DND-41 (cell line): ENCODE measurements at regions not wholly inside any gene's neighbourhood (a gene's known extent, or its start where the extent isn't known, plus 50 kb on each side); places are given as distances from the start of the nearest gene placed in this dataset.

Experiments used
- ATAC-seq: fragments of 200-7000 bp; cut with Tn5 transposase; 3 replicates; pipeline ENCODE4 v1.9.1; 2021; ENCODE audit warnings: low read depth; ENCODE audit not compliant: insufficient read depth
- DNase-seq: peaks from one replicate; pipeline ENCODE4 v3.0.0-alpha.2; 2020
- H2AFZ ChIP-seq: 2 replicates; pipeline ENCODE4 v1.6.0; 2012; ENCODE audit warnings: low read depth, low read length
- H3K27ac ChIP-seq: 2 replicates; pipeline ENCODE4 v1.5.1; 2012; ENCODE audit warnings: low read length, inconsistent platforms
- H3K27me3 ChIP-seq: fragments of 200-600 bp; sonication (generic); 2 replicates; pipeline ENCODE4 v1.6.0; 2012; ENCODE audit warnings: low read length, mild to moderate bottlenecking, inconsistent platforms; ENCODE audit not compliant: insufficient read depth, poor library complexity
- H3K36me3 ChIP-seq: 2 replicates; pipeline ENCODE4 v1.5.1; 2012; ENCODE audit warnings: low read length, inconsistent platforms; ENCODE audit not compliant: insufficient read depth
- H3K4me1 ChIP-seq: 2 replicates; pipeline ENCODE4 v1.5.1; 2012; ENCODE audit warnings: mild to moderate bottlenecking, low read length; ENCODE audit not compliant: insufficient read depth
- H3K4me2 ChIP-seq: 2 replicates; pipeline ENCODE4 v1.6.0; 2012; ENCODE audit warnings: mild to moderate bottlenecking, moderate library complexity, low read length, inconsistent platforms; ENCODE audit not compliant: insufficient read depth
- H3K4me3 ChIP-seq, 2 experiments: fragments of 200-600 bp in 1 of 2; shearing (Covaris generic) in 1 of 2; 2 replicates each; pipeline ENCODE4 v1.5.1; 2012 to 2016; ENCODE audit warnings: inconsistent platforms in 2 of 2, low read length in 2 of 2, mild to moderate bottlenecking in 2 of 2, low read depth in 1 of 2, moderate library complexity in 1 of 2
- H3K79me2 ChIP-seq: 2 replicates; pipeline ENCODE4 v1.6.0; 2012; ENCODE audit warnings: low read length, inconsistent platforms; ENCODE audit not compliant: insufficient read depth
- H3K9ac ChIP-seq: 2 replicates; pipeline ENCODE4 v1.6.0; 2012; ENCODE audit warnings: low read depth, mild to moderate bottlenecking, inconsistent platforms, low read length, moderate library complexity
- H3K9me3 ChIP-seq: 2 replicates; pipeline ENCODE4 v1.5.1; 2012; ENCODE audit warnings: low read length, moderate library complexity, mild to moderate bottlenecking, inconsistent platforms; ENCODE audit not compliant: insufficient read depth, severe bottlenecking
- H4K20me1 ChIP-seq: 2 replicates; pipeline ENCODE4 v1.6.0; 2012; ENCODE audit warnings: low read length; ENCODE audit not compliant: insufficient read depth
- CTCF ChIP-seq: IDR thresholded peaks from 2 replicates; pipeline ENCODE4 v1.5.1; 2012; ENCODE audit warnings: borderline replicate concordance, low read length, moderate library complexity, mild to moderate bottlenecking; ENCODE audit not compliant: poor library complexity, severe bottlenecking; ENCODE audit errors: extremely low read depth
- EZH2 ChIP-seq: IDR thresholded peaks from 3 replicates; pipeline ENCODE4 v1.6.1; 2012; ENCODE audit warnings: borderline replicate concordance, low read depth, mild to moderate bottlenecking, moderate library complexity, low read length, inconsistent platforms; ENCODE audit not compliant: severe bottlenecking

DNA sequence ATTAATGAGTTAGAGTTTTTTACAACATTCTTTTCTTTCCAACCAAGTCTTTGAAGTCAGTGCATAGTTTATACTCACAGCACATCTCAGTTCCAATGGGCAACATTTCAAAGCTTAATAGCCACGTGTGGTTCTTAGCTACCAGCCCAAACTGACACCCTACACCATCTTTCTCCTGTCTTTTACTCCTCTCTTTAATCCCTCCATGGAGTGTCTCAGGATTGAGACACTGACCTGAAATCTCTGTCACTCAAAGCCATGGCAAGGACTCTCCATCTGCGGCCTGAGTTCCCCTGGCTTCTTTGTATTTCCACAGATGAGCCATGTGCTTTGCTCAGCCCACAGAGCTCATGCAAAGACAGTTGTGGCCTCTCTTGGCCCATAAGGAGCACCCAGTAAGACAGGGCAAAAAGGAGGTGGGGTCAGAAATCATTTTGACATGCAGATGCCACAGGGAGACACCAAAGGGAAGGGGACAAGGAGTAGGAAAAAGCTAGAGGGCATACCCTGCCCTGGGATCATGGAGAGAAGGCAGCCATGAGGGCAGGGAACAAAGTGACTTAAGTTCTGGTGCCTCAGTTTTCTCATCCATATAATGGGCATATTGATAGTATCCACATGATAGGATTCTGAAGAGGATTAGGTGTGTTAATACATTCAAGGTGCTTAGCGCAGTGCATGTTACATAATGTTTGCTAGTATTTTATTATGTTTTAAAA, 493.6 kb upstream of the PROK2 start:
- H3K9me3 ChIP-seq: peaks cover 4% of the 10 kb centered on the region
- no peak overlapping the region for H3K4me3 ChIP-seq
- no peak overlapping the region for H2AFZ ChIP-seq
- H3K36me3 ChIP-seq: no peaks in the 10 kb centered on the region
- no peak for DNase-seq
- H3K4me1 ChIP-seq: no peaks in the 10 kb centered on the region
- no peak overlapping the region for H3K4me2 ChIP-seq
- H3K9ac ChIP-seq: no peak overlapping the region
- H3K79me2 ChIP-seq: no peaks in the 10 kb centered on the region
- no peaks in the 10 kb centered on the region for H4K20me1 ChIP-seq
- no peak for ATAC-seq
- H3K27ac ChIP-seq: no peak overlapping the region
- TF ChIP-seq EZH2: no peak
- no peak for TF ChIP-seq CTCF
- H3K27me3 ChIP-seq: no peaks in the 10 kb centered on the region

- no peak overlapping the region for H3K27ac ChIP-seq
Measured at GRCh38 chr3:72277710-72278109, 492.8 kb upstream of the PROK2 start.

GRCh38 chr3:72276806-72277205, 491.9 kb upstream of the PROK2 start:
- no peak overlapping the region for H3K4me3 ChIP-seq
- no peak overlapping the region for H3K27ac ChIP-seq
- no peak overlapping the region for H2AFZ ChIP-seq
- no peak overlapping the region for H3K9ac ChIP-seq
- H3K36me3 ChIP-seq: no peaks in the 10 kb centered on the region
- H3K4me2 ChIP-seq: no peak overlapping the region
- TF ChIP-seq EZH2 (no peak), CTCF (no peak)
- no peak for ATAC-seq
- no peaks in the 10 kb centered on the region for H3K4me1 ChIP-seq
- no peaks in the 10 kb centered on the region for H3K27me3 ChIP-seq
- no peak for DNase-seq
- H3K79me2 ChIP-seq: no peaks in the 10 kb centered on the region
- H3K9me3 ChIP-seq: no peaks in the 10 kb centered on the region
- H4K20me1 ChIP-seq: no peaks in the 10 kb centered on the region

More at GRCh38 chr3:72277710-72278109, 492.8 kb upstream of the PROK2 start:
- H3K9ac ChIP-seq: no peak overlapping the region
- H3K9me3 ChIP-seq: no peaks in the 10 kb centered on the region
- TF ChIP-seq EZH2 (no peak), CTCF (no peak)
- no peaks in the 10 kb centered on the region for H3K27me3 ChIP-seq
- no peaks in the 10 kb centered on the region for H3K79me2 ChIP-seq
- H3K4me3 ChIP-seq: no peak overlapping the region
- DNase-seq: no peak
- no peak overlapping the region for H3K4me2 ChIP-seq
- no peaks in the 10 kb centered on the region for H3K36me3 ChIP-seq
- no peaks in the 10 kb centered on the region for H4K20me1 ChIP-seq
- H2AFZ ChIP-seq: no peak overlapping the region
- no peaks in the 10 kb centered on the region for H3K4me1 ChIP-seq
- no peak for ATAC-seq
